Liver (tissue), 8 donors: ENCODE measurements at regions not wholly inside any gene's neighbourhood (a gene's known extent, or its start where the extent isn't known, plus 50 kb on each side); places are given as distances from the start of the nearest gene placed in this dataset.

Experiments
- DNase-seq: peaks from one replicate; pipeline ENCODE4 v3.0.0-alpha.2; 2017; ENCODE audit warnings: low spot score
- H3K27ac ChIP-seq, 2 donors: one replicate each; pipeline ENCODE4 v1.7.0; 2013; ENCODE audit warnings: inconsistent platforms in 2 of 2, low read length in 2 of 2, control low read depth in 1 of 2, low read depth in 1 of 2, mild to moderate bottlenecking in 1 of 2
- H3K27me3 ChIP-seq, 4 donors: one replicate each; pipeline versions ENCODE4 v1.6.1 to v1.7.0; 2013; ENCODE audit warnings: low read length in 3 of 4, inconsistent platforms in 1 of 4, mild to moderate bottlenecking in 1 of 4, moderate library complexity in 1 of 4; ENCODE audit not compliant: control insufficient read depth in 4 of 4, insufficient read depth in 4 of 4
- H3K36me3 ChIP-seq, 4 donors: one replicate each; pipeline versions ENCODE4 v1.6.1 to v1.7.0; 2013; ENCODE audit warnings: low read length in 3 of 4, mild to moderate bottlenecking in 3 of 4, low read depth in 1 of 4, moderate library complexity in 1 of 4; ENCODE audit not compliant: control insufficient read depth in 4 of 4, insufficient read depth in 3 of 4
- H3K4me1 ChIP-seq, 4 donors: one replicate each; pipeline versions ENCODE4 v1.6.1 to v1.7.0; 2013; ENCODE audit warnings: low read length in 3 of 4, mild to moderate bottlenecking in 3 of 4, moderate library complexity in 1 of 4; ENCODE audit not compliant: control insufficient read depth in 4 of 4, insufficient read depth in 4 of 4
- H3K4me3 ChIP-seq, 3 donors: one replicate each; pipeline versions ENCODE4 v1.6.1 to v1.7.0; 2013; ENCODE audit warnings: low read length in 3 of 3, control low read depth in 1 of 3, low read depth in 1 of 3, mild to moderate bottlenecking in 1 of 3
- H3K9ac ChIP-seq, 2 donors: one replicate each; pipeline ENCODE4 v1.7.0; 2013; ENCODE audit warnings: low read length in 2 of 2, mild to moderate bottlenecking in 2 of 2, moderate library complexity in 2 of 2, control low read depth in 1 of 2, low read depth in 1 of 2
- H3K9me3 ChIP-seq, 4 donors: one replicate each; pipeline versions ENCODE4 v1.6.1 to v1.7.0; 2013; ENCODE audit warnings: low read length in 3 of 4; ENCODE audit not compliant: control insufficient read depth in 4 of 4
- ATF3 ChIP-seq: IDR thresholded peaks from 2 replicates; pipeline ENCODE4 v1.6.1; 2016; ENCODE audit warnings: antibody characterized with exemption
- CTCF ChIP-seq: fragments of 150-350 bp; IDR thresholded peaks from 2 replicates; pipeline ENCODE4 v1.5.1; 2017; ENCODE audit warnings: improper control_type of control experiment, low read depth, low read length; ENCODE audit not compliant: missing input control
- EGR1 ChIP-seq, 2 donors: IDR thresholded peaks; 2 replicates each; pipeline ENCODE4 v1.6.1; 2016 to 2018; ENCODE audit warnings: antibody characterized with exemption in 2 of 2, low read depth in 2 of 2
- FOXA1 ChIP-seq: IDR thresholded peaks from 2 replicates; pipeline ENCODE4 v1.6.1; 2016; ENCODE audit warnings: antibody characterized with exemption
- FOXA2 ChIP-seq: IDR thresholded peaks from 2 replicates; pipeline ENCODE4 v1.6.1; 2016; ENCODE audit warnings: antibody characterized with exemption
- GABPA ChIP-seq, 2 donors: IDR thresholded peaks in 1 of 2; conservative IDR thresholded peaks in 1 of 2; 2 replicates each; pipeline ENCODE4 v1.6.1; 2016; ENCODE audit warnings: antibody characterized with exemption in 2 of 2, mild to moderate bottlenecking in 1 of 2, moderate library complexity in 1 of 2
- HNF4A ChIP-seq, 2 donors: conservative IDR thresholded peaks; 2 replicates each; pipeline ENCODE4 v1.6.1; 2016; ENCODE audit warnings: antibody characterized with exemption in 2 of 2, mild to moderate bottlenecking in 2 of 2
- HNF4G ChIP-seq: IDR thresholded peaks from 2 replicates; pipeline ENCODE4 v1.6.1; 2016; ENCODE audit warnings: antibody characterized with exemption
- JUND ChIP-seq, 2 donors: IDR thresholded peaks; 2 replicates each; pipeline ENCODE4 v1.6.1; 2016; ENCODE audit warnings: antibody characterized with exemption in 2 of 2
- MAX ChIP-seq: IDR thresholded peaks from 2 replicates; pipeline ENCODE4 v1.6.1; 2016; ENCODE audit warnings: antibody characterized with exemption
- NR2F2 ChIP-seq: IDR thresholded peaks from 2 replicates; pipeline ENCODE4 v1.6.1; 2016; ENCODE audit warnings: antibody characterized with exemption
- RAD21 ChIP-seq, 2 donors: IDR thresholded peaks; 2 replicates each; pipeline ENCODE4 v1.6.1; 2016; ENCODE audit warnings: antibody characterized with exemption in 2 of 2, mild to moderate bottlenecking in 2 of 2
- REST ChIP-seq: IDR thresholded peaks from 2 replicates; pipeline ENCODE4 v1.6.1; 2016; ENCODE audit warnings: antibody characterized with exemption, mild to moderate bottlenecking
- RXRA ChIP-seq, 2 donors: IDR thresholded peaks; 2 replicates each; pipeline ENCODE4 v1.6.1; 2017 to 2018; ENCODE audit warnings: antibody characterized with exemption in 2 of 2, mild to moderate bottlenecking in 1 of 2
- SP1 ChIP-seq: IDR thresholded peaks from 2 replicates; pipeline ENCODE4 v1.6.1; 2018; ENCODE audit warnings: antibody characterized with exemption, mild to moderate bottlenecking
- TAF1 ChIP-seq: conservative IDR thresholded peaks from 2 replicates; pipeline ENCODE4 v1.6.1; 2016; ENCODE audit warnings: antibody characterized with exemption, mild to moderate bottlenecking
- YY1 ChIP-seq: IDR thresholded peaks from 2 replicates; pipeline ENCODE4 v1.6.1; 2016; ENCODE audit warnings: antibody characterized with exemption, mild to moderate bottlenecking
- ZBTB33 ChIP-seq: IDR thresholded peaks from 2 replicates; pipeline ENCODE4 v1.6.1; 2016; ENCODE audit warnings: antibody characterized with exemption
- WGBS: extraction: QIAGEN DNeasy Blood & Tissue Kit; methylation state at CpG from one replicate; pipeline ENCODE4 v1.1.7; 2013; 5-methylcytosine and 5-hydroxymethylcytosine counted together
- donor health status: healthy.
- donor health status: healthy.
- donor health status: healthy.
- donor health status: healthy.
- donor health status: healthy.

GRCh38 chr5:22928821-22929482, 75.8 kb upstream of the CDH12 start:
- Histone ChIP-seq H3K9ac (no peak overlapping the region), H3K27me3 (no peaks in the 10 kb centered on the region), H3K4me1 (no peaks in the 10 kb centered on the region), H3K27ac (no peak overlapping the region), H3K9me3 (no peaks in the 10 kb centered on the region), H3K36me3 (no peaks in the 10 kb centered on the region), H3K4me3 (no peak overlapping the region)
- no peak for DNase-seq
- TF ChIP-seq YY1 (no peak), JUND (IDR thresholded peaks at IDR 0.05) (no peak), SP1 (no peak), RAD21 (IDR thresholded peaks at IDR 0.05) (no peak), FOXA1 (no peak), HNF4A (conservative IDR thresholded peaks at IDR 0.05) (no peak), TAF1 (no peak), ZBTB33 (no peak), FOXA2 (no peak), EGR1 (IDR thresholded peaks at IDR 0.05; ENCODE audit: low read depth in 2 of 2) (no peak)
- WGBS, result 64% methylated on average over 1 of the region's 1 CpG

- Histone ChIP-seq H3K4me3 (no peak overlapping the region), H3K9me3 (no peaks in the 10 kb centered on the region), H3K27me3 (no peaks in the 10 kb centered on the region), H3K4me1 (no peaks in the 10 kb centered on the region), H3K36me3 (no peaks in the 10 kb centered on the region), H3K9ac (no peak overlapping the region), H3K27ac (no peak overlapping the region)
- no peak for TF ChIP-seq RXRA (IDR thresholded peaks at IDR 0.05)
- no peak for TF ChIP-seq JUND (IDR thresholded peaks at IDR 0.05)
- TF ChIP-seq SP1, result no peak
- TF ChIP-seq MAX, result no peak
- TF ChIP-seq EGR1 (IDR thresholded peaks at IDR 0.05; ENCODE audit: low read depth in 2 of 2), result no peak
- no peak for TF ChIP-seq ATF3
- TF ChIP-seq FOXA2, result no peak
- TF ChIP-seq ZBTB33, result no peak
- DNase-seq, result no peak
- 28% methylated on average over 1 of the region's 1 CpG for WGBS
Measured at GRCh38 chr5:22926574-22926973, 73.4 kb upstream of the CDH12 start.

GRCh38 chr5:22918511-22918910, 65.4 kb upstream of the CDH12 start:
- Histone ChIP-seq H3K9me3 (no peaks in the 10 kb centered on the region), H3K9ac (no peak overlapping the region), H3K36me3 (no peaks in the 10 kb centered on the region), H3K27ac (no peak overlapping the region), H3K4me1 (no peaks in the 10 kb centered on the region), H3K27me3 (no peaks in the 10 kb centered on the region), H3K4me3 (no peak overlapping the region)
- DNase-seq, result no peak
- WGBS, result 60% methylated on average over 4 of the region's 4 CpGs
- no peak for TF ChIP-seq FOXA2
- TF ChIP-seq SP1, result no peak
- TF ChIP-seq JUND (IDR thresholded peaks at IDR 0.05), result no peak
- TF ChIP-seq ATF3, result no peak
- no peak for TF ChIP-seq RXRA (IDR thresholded peaks at IDR 0.05)
- TF ChIP-seq REST, result no peak
- no peak for TF ChIP-seq NR2F2
- no peak for TF ChIP-seq GABPA (IDR thresholded peaks at IDR 0.05 in 1 of 2, conservative IDR thresholded peaks at IDR 0.05 in 1 of 2)
- no peak for TF ChIP-seq HNF4G
- no peak for TF ChIP-seq CTCF
- TF ChIP-seq HNF4A (conservative IDR thresholded peaks at IDR 0.05), result no peak
